ENCODE measurements at regions not wholly inside any gene's neighbourhood (a gene's known extent, or its start where the extent isn't known, plus 50 kb on each side); places are given as distances from the start of the nearest gene placed in this dataset.

DNA sequence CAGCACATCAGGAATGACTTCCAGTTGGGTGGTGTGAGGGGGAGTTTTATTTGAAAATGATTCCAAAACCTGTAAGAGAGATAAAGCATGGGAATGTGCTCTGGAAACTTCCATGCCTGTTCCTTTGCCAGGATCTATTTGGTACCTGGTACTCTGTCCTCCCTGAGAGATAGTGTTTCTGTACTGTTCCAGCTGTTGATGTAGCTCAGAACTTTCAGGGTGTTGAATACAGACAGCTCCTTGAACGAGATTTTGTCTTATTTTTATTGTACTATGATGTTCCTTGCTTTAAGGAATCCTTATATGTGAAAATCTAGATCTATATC is 148.7 kb upstream of the RIPOR2 start:
- TF ChIP-seq, protein P1, sequence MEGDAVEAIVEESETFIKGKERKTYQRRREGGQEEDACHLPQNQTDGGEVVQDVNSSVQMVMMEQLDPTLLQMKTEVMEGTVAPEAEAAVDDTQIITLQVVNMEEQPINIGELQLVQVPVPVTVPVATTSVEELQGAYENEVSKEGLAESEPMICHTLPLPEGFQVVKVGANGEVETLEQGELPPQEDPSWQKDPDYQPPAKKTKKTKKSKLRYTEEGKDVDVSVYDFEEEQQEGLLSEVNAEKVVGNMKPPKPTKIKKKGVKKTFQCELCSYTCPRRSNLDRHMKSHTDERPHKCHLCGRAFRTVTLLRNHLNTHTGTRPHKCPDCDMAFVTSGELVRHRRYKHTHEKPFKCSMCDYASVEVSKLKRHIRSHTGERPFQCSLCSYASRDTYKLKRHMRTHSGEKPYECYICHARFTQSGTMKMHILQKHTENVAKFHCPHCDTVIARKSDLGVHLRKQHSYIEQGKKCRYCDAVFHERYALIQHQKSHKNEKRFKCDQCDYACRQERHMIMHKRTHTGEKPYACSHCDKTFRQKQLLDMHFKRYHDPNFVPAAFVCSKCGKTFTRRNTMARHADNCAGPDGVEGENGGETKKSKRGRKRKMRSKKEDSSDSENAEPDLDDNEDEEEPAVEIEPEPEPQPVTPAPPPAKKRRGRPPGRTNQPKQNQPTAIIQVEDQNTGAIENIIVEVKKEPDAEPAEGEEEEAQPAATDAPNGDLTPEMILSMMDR (IDR thresholded peaks at IDR 0.05) = no peak
- TF ChIP-seq ZFX (IDR thresholded peaks at IDR 0.05; ENCODE audit: borderline replicate concordance) = no peak
